Esophagus (tissue), 2 donors: ENCODE measurements at regions not wholly inside any gene's neighbourhood (a gene's known extent, or its start where the extent isn't known, plus 50 kb on each side); places are given as distances from the start of the nearest gene placed in this dataset.
A peak's percentile ranks its signal among the peaks of the same experiment; 100 is the strongest.

Source experiments
- H3K27ac ChIP-seq, 2 donors: one replicate each; pipeline ENCODE4 v1.5.1; 2013; ENCODE audit warnings: low read depth in 2 of 2, mild to moderate bottlenecking in 2 of 2, inconsistent platforms in 1 of 2, low read length in 1 of 2, moderate library complexity in 1 of 2
- H3K27me3 ChIP-seq, 2 donors: one replicate each; pipeline ENCODE4 v1.6.1; 2013; ENCODE audit warnings: low read length in 2 of 2, control low read depth in 1 of 2, mild to moderate bottlenecking in 1 of 2; ENCODE audit not compliant: insufficient read depth in 2 of 2, control insufficient read depth in 1 of 2
- H3K36me3 ChIP-seq, 2 donors: one replicate each; pipeline ENCODE4 v1.6.1; 2013; ENCODE audit warnings: low read length in 1 of 2; ENCODE audit not compliant: control insufficient read depth in 2 of 2, insufficient read depth in 2 of 2
- H3K4me1 ChIP-seq, 2 donors: one replicate each; pipeline ENCODE4 v1.6.1; 2013; ENCODE audit warnings: low read length in 1 of 2; ENCODE audit not compliant: control insufficient read depth in 2 of 2, insufficient read depth in 2 of 2
- H3K4me3 ChIP-seq, 2 donors: one replicate each; pipeline ENCODE4 v1.5.1; 2013; ENCODE audit warnings: low read length in 2 of 2, mild to moderate bottlenecking in 2 of 2, low read depth in 1 of 2, moderate library complexity in 1 of 2
- H3K9me3 ChIP-seq, 2 donors: one replicate each; pipeline ENCODE4 v1.6.1; 2013; ENCODE audit warnings: mild to moderate bottlenecking in 2 of 2, low read depth in 1 of 2, low read length in 1 of 2, moderate library complexity in 1 of 2; ENCODE audit not compliant: control insufficient read depth in 2 of 2, insufficient read depth in 1 of 2
- WGBS, 2 donors: extraction: QIAGEN DNeasy Blood & Tissue Kit; methylation state at CpG; one replicate each; pipeline ENCODE4 v1.1.7; 2013; 5-methylcytosine and 5-hydroxymethylcytosine counted together
- donor health status: healthy with polysubstance abuse.
- donor health status: Bipolar disorder and iron deficiency.

- H3K4me3 ChIP-seq = no peak overlapping the region
- H3K27me3 ChIP-seq = no peaks in the 10 kb centered on the region
- H3K4me1 ChIP-seq = peaks cover 0 to 4% of the 10 kb centered on the region in 2 donors
- H3K27ac ChIP-seq = peak overlapping the region in 1 of 2 donors; percentile 4
- WGBS, 2 donors = 65 to 82% methylated on average over 4 of the region's 4 CpGs
- H3K9me3 ChIP-seq = peaks cover 0 to 4% of the 10 kb centered on the region in 2 donors
- H3K36me3 ChIP-seq = no peaks in the 10 kb centered on the region
These were observed 130.4 kb downstream of the BCOR start for GRCh38 chrX:39967348-39967747.

GRCh38 chrX:39969099-39969818, 128.5 kb downstream of the BCOR start:
- peak overlapping the region; percentile 12 to 42 for H3K27ac ChIP-seq

GRCh38 chrX:39969819-39970504, 127.8 kb downstream of the BCOR start:
- 83 to 84% methylated on average over 19 of the region's 19 CpGs for WGBS, 2 donors

More at GRCh38 chrX:39969099-39969818, 128.5 kb downstream of the BCOR start:
- no peaks in the 10 kb centered on the region for H3K36me3 ChIP-seq
- H3K9me3 ChIP-seq = peaks cover 0 to 4% of the 10 kb centered on the region in 2 donors
- no peak overlapping the region for H3K4me3 ChIP-seq
- H3K4me1 ChIP-seq = peaks cover 0 to 4% of the 10 kb centered on the region in 2 donors
- WGBS, 2 donors = 49 to 68% methylated on average over 16 of the region's 16 CpGs
- no peaks in the 10 kb centered on the region for H3K27me3 ChIP-seq

GRCh38 chrX:39971760-39972159, 126.0 kb downstream of the BCOR start:
- Histone ChIP-seq H3K4me3 (no peak overlapping the region), H3K27me3 (no peaks in the 10 kb centered on the region), H3K4me1 (peaks cover 0 to 9% of the 10 kb centered on the region in 2 donors), H3K27ac (no peak overlapping the region), H3K9me3 (peaks cover 0 to 4% of the 10 kb centered on the region in 2 donors), H3K36me3 (no peaks in the 10 kb centered on the region)
- 100% methylated on average over 2 of the region's 2 CpGs for WGBS, 2 donors

More at GRCh38 chrX:39969819-39970504, 127.8 kb downstream of the BCOR start:
- Histone ChIP-seq H3K4me3 (no peak overlapping the region), H3K9me3 (peaks cover 0 to 4% of the 10 kb centered on the region in 2 donors), H3K27ac (peak overlapping the region in 1 of 2 donors; percentile 50), H3K27me3 (no peaks in the 10 kb centered on the region), H3K36me3 (no peaks in the 10 kb centered on the region), H3K4me1 (peaks cover 0 to 4% of the 10 kb centered on the region in 2 donors)

DNA sequence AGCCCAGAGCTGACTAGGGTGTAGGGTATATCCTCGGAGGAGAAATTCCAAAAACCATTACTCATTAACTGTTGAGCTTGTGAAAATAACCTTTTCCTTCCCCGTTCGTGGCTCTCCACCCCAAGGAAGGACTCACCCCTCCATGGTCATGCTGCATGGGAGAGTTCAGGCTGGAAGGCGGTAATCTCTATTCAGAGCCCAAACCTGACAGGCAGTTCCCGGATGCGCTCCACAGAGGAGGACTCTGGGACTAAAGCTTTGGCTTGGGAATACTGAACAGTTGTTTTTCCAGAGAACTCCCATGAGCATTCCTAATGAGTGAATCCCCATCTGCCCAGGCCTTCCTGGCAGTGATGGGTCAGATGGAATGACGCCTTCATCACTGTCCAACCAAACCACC, 125.4 kb downstream of the BCOR start:
- WGBS, 2 donors = 79 to 85% methylated on average over 7 of the region's 7 CpGs
- H3K27ac ChIP-seq = no peak overlapping the region
- peaks cover 0 to 9% of the 10 kb centered on the region in 2 donors for H3K4me1 ChIP-seq
- no peaks in the 10 kb centered on the region for H3K27me3 ChIP-seq
- H3K9me3 ChIP-seq = peaks cover 0 to 4% of the 10 kb centered on the region in 2 donors
- no peak overlapping the region for H3K4me3 ChIP-seq
- no peaks in the 10 kb centered on the region for H3K36me3 ChIP-seq

GRCh38 chrX:39973810-39974209, 123.9 kb downstream of the BCOR start:
- Histone ChIP-seq H3K27me3 (no peaks in the 10 kb centered on the region), H3K36me3 (no peaks in the 10 kb centered on the region), H3K9me3 (peaks cover 0 to 4% of the 10 kb centered on the region in 2 donors), H3K4me3 (no peak overlapping the region), H3K27ac (no peak overlapping the region), H3K4me1 (peaks cover 0 to 9% of the 10 kb centered on the region in 2 donors)
- WGBS, 2 donors = 81 to 88% methylated on average over 8 of the region's 8 CpGs

DNA sequence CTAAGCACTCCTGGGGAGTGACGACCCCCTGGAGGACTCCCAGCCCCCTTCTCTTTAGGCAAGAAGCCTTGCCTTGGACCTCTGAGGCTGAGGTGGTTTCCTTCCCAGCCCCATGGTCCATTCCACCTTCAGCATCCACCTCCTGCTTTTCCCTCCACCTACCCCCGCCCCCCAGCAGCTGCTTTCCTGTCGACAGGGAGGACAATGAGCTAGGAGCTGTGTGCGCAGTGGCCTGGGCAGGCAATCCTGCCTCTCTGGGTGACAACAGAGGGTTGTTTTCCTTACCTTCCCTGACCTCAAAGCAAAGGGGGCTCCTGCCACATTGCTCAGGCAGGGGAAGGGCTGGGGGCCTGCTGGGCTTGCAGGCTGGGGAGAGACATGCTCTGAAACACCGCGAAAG, 123.5 kb downstream of the BCOR start:
- H3K4me3 ChIP-seq = no peak overlapping the region
- H3K36me3 ChIP-seq = no peaks in the 10 kb centered on the region
- H3K4me1 ChIP-seq = peaks cover 0 to 9% of the 10 kb centered on the region in 2 donors
- H3K9me3 ChIP-seq = peaks cover 0 to 4% of the 10 kb centered on the region in 2 donors
- WGBS, 2 donors = 75 to 83% methylated on average over 6 of the region's 6 CpGs
- H3K27me3 ChIP-seq = no peaks in the 10 kb centered on the region
- H3K27ac ChIP-seq = no peak overlapping the region

DNA sequence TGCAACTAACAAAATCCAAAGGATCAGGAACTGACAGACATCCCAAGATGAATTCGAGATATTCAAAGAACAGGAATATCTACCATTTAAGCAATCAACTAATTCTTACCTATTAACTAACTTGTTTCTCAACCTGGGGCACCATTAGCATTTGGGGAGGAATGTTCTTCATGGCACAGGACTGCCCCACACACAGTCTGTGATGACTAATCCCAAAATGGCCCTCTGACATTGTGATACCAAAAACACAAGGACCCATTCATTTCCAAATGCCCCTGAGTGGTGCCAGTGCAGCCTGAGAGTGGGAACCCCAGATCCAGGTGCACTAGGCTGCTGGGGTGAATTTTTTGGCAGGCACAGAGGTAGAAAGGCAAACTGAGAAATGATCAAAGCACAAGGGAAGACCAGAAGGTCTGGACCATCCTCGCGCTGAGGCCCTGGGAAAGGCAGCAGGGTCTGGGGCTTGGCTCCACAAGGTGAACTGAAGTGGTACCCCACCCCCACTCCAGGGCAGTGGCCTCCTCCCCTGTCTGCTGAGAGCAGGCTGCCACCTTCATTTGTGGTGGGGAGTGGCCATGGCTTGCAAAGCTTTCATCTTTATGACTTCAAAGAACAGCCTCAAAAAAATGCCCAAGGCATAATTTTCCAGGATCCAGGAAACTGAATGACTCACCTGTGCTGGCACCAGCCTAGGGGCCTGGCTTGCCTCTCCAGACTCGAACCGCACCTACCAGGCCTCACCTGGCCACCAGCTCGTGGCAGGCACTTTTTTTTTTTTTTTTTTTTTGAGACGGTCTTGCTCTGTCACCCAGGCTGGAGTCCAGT, 122.4 kb downstream of the BCOR start:
- no peaks in the 10 kb centered on the region for H3K36me3 ChIP-seq
- peak overlapping the region in 1 of 2 donors; percentile 53 for H3K27ac ChIP-seq
- H3K9me3 ChIP-seq = peaks cover 0 to 4% of the 10 kb centered on the region in 2 donors
- no peaks in the 10 kb centered on the region for H3K27me3 ChIP-seq
- WGBS, 2 donors = 43 to 54% methylated on average over 7 of the region's 7 CpGs
- H3K4me1 ChIP-seq = peaks cover 0 to 7% of the 10 kb centered on the region in 2 donors
- H3K4me3 ChIP-seq = no peak overlapping the region

GRCh38 chrX:39981946-39982345, 115.8 kb downstream of the BCOR start:
- Histone ChIP-seq H3K4me1 (peaks cover 0 to 4% of the 10 kb centered on the region in 2 donors), H3K4me3 (no peak overlapping the region), H3K27ac (no peak overlapping the region), H3K9me3 (no peaks in the 10 kb centered on the region), H3K27me3 (no peaks in the 10 kb centered on the region), H3K36me3 (no peaks in the 10 kb centered on the region)
- WGBS, 2 donors = 93 to 96% methylated on average over 3 of the region's 3 CpGs
